ENCODE measurements at regions not wholly inside any gene's neighbourhood (a gene's known extent, or its start where the extent isn't known, plus 50 kb on each side); places are given as distances from the start of the nearest gene placed in this dataset.

- no peaks in the 10 kb centered on the region for H3K4me1 ChIP-seq (ENCODE audit: insufficient read depth, low read length, poor library complexity, severe bottlenecking)
- H2AFZ ChIP-seq (ENCODE audit: low read length), result no peak overlapping the region
- H3K9ac ChIP-seq (ENCODE audit: low read depth, low read length, poor library complexity, severe bottlenecking), result no peak overlapping the region
- H3K9me3 ChIP-seq (ENCODE audit: insufficient read depth, low read depth, low read length), result no peaks in the 10 kb centered on the region
- H3K4me2 ChIP-seq (ENCODE audit: low read depth, low read length, poor library complexity, severe bottlenecking), result no peak overlapping the region
- TF ChIP-seq, protein P1, sequence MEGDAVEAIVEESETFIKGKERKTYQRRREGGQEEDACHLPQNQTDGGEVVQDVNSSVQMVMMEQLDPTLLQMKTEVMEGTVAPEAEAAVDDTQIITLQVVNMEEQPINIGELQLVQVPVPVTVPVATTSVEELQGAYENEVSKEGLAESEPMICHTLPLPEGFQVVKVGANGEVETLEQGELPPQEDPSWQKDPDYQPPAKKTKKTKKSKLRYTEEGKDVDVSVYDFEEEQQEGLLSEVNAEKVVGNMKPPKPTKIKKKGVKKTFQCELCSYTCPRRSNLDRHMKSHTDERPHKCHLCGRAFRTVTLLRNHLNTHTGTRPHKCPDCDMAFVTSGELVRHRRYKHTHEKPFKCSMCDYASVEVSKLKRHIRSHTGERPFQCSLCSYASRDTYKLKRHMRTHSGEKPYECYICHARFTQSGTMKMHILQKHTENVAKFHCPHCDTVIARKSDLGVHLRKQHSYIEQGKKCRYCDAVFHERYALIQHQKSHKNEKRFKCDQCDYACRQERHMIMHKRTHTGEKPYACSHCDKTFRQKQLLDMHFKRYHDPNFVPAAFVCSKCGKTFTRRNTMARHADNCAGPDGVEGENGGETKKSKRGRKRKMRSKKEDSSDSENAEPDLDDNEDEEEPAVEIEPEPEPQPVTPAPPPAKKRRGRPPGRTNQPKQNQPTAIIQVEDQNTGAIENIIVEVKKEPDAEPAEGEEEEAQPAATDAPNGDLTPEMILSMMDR (conservative IDR thresholded peaks at IDR 0.05; ENCODE audit: low read length), result no peak
- TF ChIP-seq EZH2phosphoT487 (IDR thresholded peaks at IDR 0.05; ENCODE audit: borderline replicate concordance), result no peak
- H3K9me2 ChIP-seq (replicated peaks; ENCODE audit: low read depth, low read length), result no peaks in the 10 kb centered on the region
- no peaks in the 10 kb centered on the region for H3K79me2 ChIP-seq (ENCODE audit: insufficient read depth, low read length)
- H3F3A ChIP-seq (ENCODE audit: low read depth), result no peaks in the 10 kb centered on the region
- no peak overlapping the region for H3K4me3 ChIP-seq (ENCODE audit: low read length, poor library complexity, severe bottlenecking)
- H4K20me1 ChIP-seq (ENCODE audit: insufficient read depth, low read length, poor library complexity, severe bottlenecking), result no peaks in the 10 kb centered on the region
- H3K36me3 ChIP-seq (ENCODE audit: insufficient read depth, low read length), result no peaks in the 10 kb centered on the region
- H3K27me3 ChIP-seq (ENCODE audit: insufficient read depth, low read length, poor library complexity, severe bottlenecking), result no peaks in the 10 kb centered on the region
These were observed 65.8 kb upstream of the LEKR1 start for GRCh38 chr3:156760333-156760732.

- no peaks in the 10 kb centered on the region for H3K36me3 ChIP-seq (ENCODE audit: insufficient read depth, low read length)
- peak overlapping the region; percentile 25 for H3K9ac ChIP-seq (ENCODE audit: low read depth, low read length, poor library complexity, severe bottlenecking)
- no peaks in the 10 kb centered on the region for H3K79me2 ChIP-seq (ENCODE audit: insufficient read depth, low read length)
- H2AFZ ChIP-seq (ENCODE audit: low read length), result no peak overlapping the region
- no peak overlapping the region for H3K4me3 ChIP-seq (ENCODE audit: low read length, poor library complexity, severe bottlenecking)
- no peaks in the 10 kb centered on the region for H3K27me3 ChIP-seq (ENCODE audit: insufficient read depth, low read length, poor library complexity, severe bottlenecking)
- no peaks in the 10 kb centered on the region for H3K4me1 ChIP-seq (ENCODE audit: insufficient read depth, low read length, poor library complexity, severe bottlenecking)
- no peaks in the 10 kb centered on the region for H3K9me3 ChIP-seq (ENCODE audit: insufficient read depth, low read depth, low read length)
- no peaks in the 10 kb centered on the region for H3F3A ChIP-seq (ENCODE audit: low read depth)
- TF ChIP-seq EZH2phosphoT487 (IDR thresholded peaks at IDR 0.05; ENCODE audit: borderline replicate concordance), result no peak
- TF ChIP-seq, protein P1 (conservative IDR thresholded peaks at IDR 0.05; ENCODE audit: low read length), result no peak
- no peak overlapping the region for H3K4me2 ChIP-seq (ENCODE audit: low read depth, low read length, poor library complexity, severe bottlenecking)
- no peaks in the 10 kb centered on the region for H4K20me1 ChIP-seq (ENCODE audit: insufficient read depth, low read length, poor library complexity, severe bottlenecking)
- no peaks in the 10 kb centered on the region for H3K9me2 ChIP-seq (replicated peaks; ENCODE audit: low read depth, low read length)
These were observed 65.1 kb upstream of the LEKR1 start for GRCh38 chr3:156761007-156761406.

DNA sequence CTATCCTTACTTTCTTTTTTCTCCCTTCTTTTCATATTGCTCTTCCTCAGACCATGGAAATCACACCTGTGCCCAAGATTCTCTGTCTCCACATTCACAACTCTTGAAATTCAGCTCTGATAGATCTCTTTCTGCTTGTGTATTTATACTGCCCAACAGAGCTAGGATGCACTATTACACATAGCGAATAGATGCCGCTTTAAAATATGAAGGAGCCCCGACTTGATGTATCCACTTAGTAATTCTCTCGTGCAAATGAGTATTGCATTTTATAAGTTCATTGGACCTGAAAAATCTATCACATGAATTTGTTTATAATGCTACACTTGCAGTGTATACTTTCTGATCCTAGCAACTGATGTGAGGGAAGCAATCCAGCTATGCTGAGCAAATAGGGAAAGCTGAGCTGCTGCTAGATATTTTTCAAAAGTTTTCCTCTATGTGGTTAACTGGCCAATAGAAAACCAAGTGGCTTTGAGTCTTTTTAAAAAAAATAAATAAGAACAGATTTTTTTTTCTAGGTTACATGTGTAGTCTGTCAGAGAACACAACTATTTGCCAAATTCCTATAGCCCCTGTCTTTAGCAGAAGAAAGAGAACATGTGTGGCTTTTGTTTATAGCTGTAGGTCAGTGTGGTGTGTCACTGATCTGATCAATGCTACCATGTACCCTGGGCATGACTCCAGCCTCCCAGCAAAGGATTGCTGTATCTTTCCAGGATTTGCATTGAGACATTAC is 64.3 kb upstream of the LEKR1 start:
- Histone ChIP-seq H3K4me3 (ENCODE audit: low read length, poor library complexity, severe bottlenecking) (no peak overlapping the region), H3K9ac (ENCODE audit: low read depth, low read length, poor library complexity, severe bottlenecking) (no peak overlapping the region), H3K36me3 (ENCODE audit: insufficient read depth, low read length) (no peaks in the 10 kb centered on the region), H3K79me2 (ENCODE audit: insufficient read depth, low read length) (no peaks in the 10 kb centered on the region), H2AFZ (ENCODE audit: low read length) (no peak overlapping the region), H3F3A (ENCODE audit: low read depth) (no peaks in the 10 kb centered on the region), H4K20me1 (ENCODE audit: insufficient read depth, low read length, poor library complexity, severe bottlenecking) (no peaks in the 10 kb centered on the region), H3K9me2 (replicated peaks; ENCODE audit: low read depth, low read length) (no peaks in the 10 kb centered on the region), H3K27me3 (ENCODE audit: insufficient read depth, low read length, poor library complexity, severe bottlenecking) (no peaks in the 10 kb centered on the region), H3K4me2 (ENCODE audit: low read depth, low read length, poor library complexity, severe bottlenecking) (no peak overlapping the region), H3K4me1 (ENCODE audit: insufficient read depth, low read length, poor library complexity, severe bottlenecking) (no peaks in the 10 kb centered on the region), H3K9me3 (ENCODE audit: insufficient read depth, low read depth, low read length) (no peaks in the 10 kb centered on the region)
- TF ChIP-seq, protein P1 (conservative IDR thresholded peaks at IDR 0.05; ENCODE audit: low read length), result peak; percentile 45
- no peak for TF ChIP-seq EZH2phosphoT487 (IDR thresholded peaks at IDR 0.05; ENCODE audit: borderline replicate concordance)

Data from Loucy (cell line).